CD4-positive, alpha-beta T cell (primary cell): ENCODE measurements at regions not wholly inside any gene's neighbourhood (a gene's known extent, or its start where the extent isn't known, plus 50 kb on each side); places are given as distances from the start of the nearest gene placed in this dataset.

Experiments
- ATAC-seq: fragments of 200-7000 bp; cut with Tn5 transposase; one replicate; pipeline ENCODE4 v1.10.0; 2022; ENCODE audit warnings: mild to moderate bottlenecking; ENCODE audit not compliant: poor library complexity
- CTCF ChIA-PET: fragments of 350-600 bp; sonication (Branson Sonifier 250); formaldehyde crosslinking; loops from one replicate; lab custom pipeline; 2021; ENCODE audit warnings: antibody characterized with exemption, inconsistent platforms; lab: Charles Lee
- POLR2A ChIA-PET: fragments of 350-600 bp; sonication (Branson Sonifier 250); formaldehyde crosslinking; loops from one replicate; lab custom pipeline; 2021; ENCODE audit warnings: antibody characterized with exemption, inconsistent platforms; lab: Charles Lee
- DNase-seq, 14 experiments: peaks; one replicate each; pipeline ENCODE4 v3.0.0-alpha.2; 2013 to 2020; ENCODE audit warnings: mixed read lengths in 2 of 14
- H3K27ac ChIP-seq, 2 donors: one replicate each; pipeline versions ENCODE4 v1.5.1 to v1.7.0; 2013; ENCODE audit warnings: low read length in 2 of 2, low read depth in 1 of 2, mild to moderate bottlenecking in 1 of 2
- H3K27me3 ChIP-seq, 2 experiments: 1 replicate in 1 of 2; 2 replicates in 1 of 2; pipeline versions ENCODE4 v1.6.1 to v1.7.0; 2013; ENCODE audit warnings: low read length in 2 of 2, control low read depth in 1 of 2, mild to moderate bottlenecking in 1 of 2, moderate library complexity in 1 of 2; ENCODE audit not compliant: insufficient read depth in 2 of 2, control insufficient read depth in 1 of 2
- H3K36me3 ChIP-seq: one replicate; pipeline ENCODE4 v1.6.1; 2013; ENCODE audit warnings: low read length, control low read depth; ENCODE audit not compliant: insufficient read depth
- H3K4me1 ChIP-seq: one replicate; pipeline ENCODE4 v1.6.1; 2013; ENCODE audit warnings: low read length, control low read depth; ENCODE audit not compliant: insufficient read depth
- H3K4me3 ChIP-seq: one replicate; pipeline ENCODE4 v1.5.1; 2013; ENCODE audit warnings: mild to moderate bottlenecking, low read length, moderate library complexity
- H3K9me3 ChIP-seq, 2 experiments: 1 replicate in 1 of 2; 2 replicates in 1 of 2; pipeline versions ENCODE4 v1.6.1 to v1.7.0; 2013; ENCODE audit warnings: low read length in 2 of 2, mild to moderate bottlenecking in 2 of 2, control low read depth in 1 of 2, moderate library complexity in 1 of 2; ENCODE audit not compliant: control insufficient read depth in 1 of 2, insufficient read depth in 1 of 2
- H3K27ac Mint-ChIP-seq: one replicate; pipeline ENCODE4 v1.8.0; 2020; ENCODE audit warnings: mixed read lengths
- H3K27me3 Mint-ChIP-seq: one replicate; pipeline ENCODE4 v1.8.0; 2021; ENCODE audit warnings: mixed read lengths
- H3K36me3 Mint-ChIP-seq: one replicate; pipeline ENCODE4 v1.8.0; 2021; ENCODE audit warnings: low read depth, mixed read lengths
- H3K4me1 Mint-ChIP-seq: one replicate; pipeline ENCODE4 v1.8.0; 2021; ENCODE audit warnings: low read depth, mixed read lengths
- H3K4me3 Mint-ChIP-seq: one replicate; pipeline ENCODE4 v1.8.0; 2020; ENCODE audit warnings: mild to moderate bottlenecking, mixed read lengths
- H3K9me3 Mint-ChIP-seq: one replicate; pipeline ENCODE4 v1.8.0; 2020; ENCODE audit warnings: mixed read lengths
- intact Hi-C, 2 experiments: fragments of 100-400 bp; cut with DNase I in 1 of 2; cut with micrococcal nuclease in 1 of 2; formaldehyde crosslinking; loops; one replicate each; pipeline versions ENCODE4 v1.15.1 to v1.9.0; 2023 to 2025; cut with DNase I, micrococcal nuclease
- TF ChIP-seq, protein P1 (sequence below): fragments of 200-600 bp; IDR thresholded peaks from one replicate; pipeline ENCODE4 v1.8.0; 2022; ENCODE audit warnings: antibody characterized with exemption, mild to moderate bottlenecking

DNA sequence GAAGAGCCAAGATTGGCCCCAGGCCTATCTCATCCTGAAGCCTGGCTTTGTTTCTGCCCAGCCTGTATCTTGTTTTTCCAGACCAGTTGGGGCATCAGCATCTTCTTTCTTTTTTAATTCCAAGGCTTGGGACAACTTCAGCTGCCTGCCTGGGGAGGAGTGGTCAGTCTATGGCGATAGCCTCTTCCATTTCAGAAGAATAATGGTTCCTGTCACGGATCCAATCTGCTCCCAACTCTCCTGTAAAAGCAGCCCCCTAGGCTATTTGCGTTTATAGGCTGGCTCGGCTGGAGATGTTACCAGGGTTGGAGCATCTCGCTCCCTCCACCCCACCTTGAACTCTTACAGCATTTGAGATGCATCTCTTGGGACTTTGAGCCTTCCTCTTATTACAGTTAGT lies 145.2 kb upstream of the CADM1 start:
- no peaks in the 10 kb centered on the region for H3K4me1 Mint-ChIP-seq
- H3K27ac Mint-ChIP-seq = no peak overlapping the region
- CTCF ChIA-PET = no interaction called here
- peaks cover 26% of the 10 kb centered on the region for H3K27me3 Mint-ChIP-seq
- H3K36me3 ChIP-seq = no peaks in the 10 kb centered on the region
- H3K9me3 ChIP-seq = peaks cover 0 to 15% of the 10 kb centered on the region in 2 experiments
- intact Hi-C loops = no loop called here
- ATAC-seq (no peak), DNase-seq (no peak)
- TF ChIP-seq, protein P1, sequence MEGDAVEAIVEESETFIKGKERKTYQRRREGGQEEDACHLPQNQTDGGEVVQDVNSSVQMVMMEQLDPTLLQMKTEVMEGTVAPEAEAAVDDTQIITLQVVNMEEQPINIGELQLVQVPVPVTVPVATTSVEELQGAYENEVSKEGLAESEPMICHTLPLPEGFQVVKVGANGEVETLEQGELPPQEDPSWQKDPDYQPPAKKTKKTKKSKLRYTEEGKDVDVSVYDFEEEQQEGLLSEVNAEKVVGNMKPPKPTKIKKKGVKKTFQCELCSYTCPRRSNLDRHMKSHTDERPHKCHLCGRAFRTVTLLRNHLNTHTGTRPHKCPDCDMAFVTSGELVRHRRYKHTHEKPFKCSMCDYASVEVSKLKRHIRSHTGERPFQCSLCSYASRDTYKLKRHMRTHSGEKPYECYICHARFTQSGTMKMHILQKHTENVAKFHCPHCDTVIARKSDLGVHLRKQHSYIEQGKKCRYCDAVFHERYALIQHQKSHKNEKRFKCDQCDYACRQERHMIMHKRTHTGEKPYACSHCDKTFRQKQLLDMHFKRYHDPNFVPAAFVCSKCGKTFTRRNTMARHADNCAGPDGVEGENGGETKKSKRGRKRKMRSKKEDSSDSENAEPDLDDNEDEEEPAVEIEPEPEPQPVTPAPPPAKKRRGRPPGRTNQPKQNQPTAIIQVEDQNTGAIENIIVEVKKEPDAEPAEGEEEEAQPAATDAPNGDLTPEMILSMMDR = no peak
- POLR2A ChIA-PET = no interaction called here
- no peak overlapping the region for H3K27ac ChIP-seq
- H3K27me3 ChIP-seq = peaks cover 0 to 9% of the 10 kb centered on the region in 2 experiments
- H3K4me1 ChIP-seq = no peaks in the 10 kb centered on the region
- H3K36me3 Mint-ChIP-seq = no peaks in the 10 kb centered on the region
- H3K9me3 Mint-ChIP-seq = peaks cover 2% of the 10 kb centered on the region
- H3K4me3 Mint-ChIP-seq = no peak overlapping the region
- no peak overlapping the region for H3K4me3 ChIP-seq

DNA sequence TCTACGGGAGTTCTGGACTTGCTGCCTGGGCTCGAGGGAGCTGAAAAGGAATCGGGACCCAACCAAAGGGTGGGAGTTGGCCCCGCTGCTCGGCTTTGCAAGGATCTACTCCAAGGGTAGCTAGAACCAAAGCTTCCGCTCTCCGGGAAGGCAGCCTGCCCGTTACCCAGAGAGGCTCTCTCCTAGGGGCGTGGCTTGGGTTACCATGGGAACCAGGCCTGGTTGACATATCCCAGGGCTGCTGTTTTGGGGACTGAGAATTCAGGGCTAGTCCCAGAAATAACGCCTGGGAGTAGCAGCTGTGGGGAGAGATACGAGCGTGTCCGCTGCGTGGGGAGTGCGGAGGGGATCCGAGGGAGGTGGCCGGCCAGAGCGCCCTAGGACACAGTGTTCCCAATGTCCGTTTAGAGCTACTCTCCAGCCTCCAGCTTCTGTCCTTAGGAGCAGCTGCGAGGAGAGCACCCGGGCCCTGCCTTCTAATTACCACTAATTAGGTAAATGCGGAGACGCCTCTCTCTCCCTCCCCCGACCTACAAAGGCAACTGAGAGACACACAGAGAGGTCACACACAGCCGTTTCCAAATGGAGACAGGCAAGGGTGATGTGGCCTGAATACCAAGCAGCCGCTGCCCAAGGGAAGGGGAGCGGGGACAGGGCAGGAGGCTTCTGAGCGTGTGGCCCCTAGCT lies 141.6 kb upstream of the CADM1 start:
- TF ChIP-seq, protein P1 = no peak
- Mint-ChIP-seq H3K4me3 (no peak overlapping the region), H3K27ac (no peak overlapping the region), H3K27me3 (peaks cover 8% of the 10 kb centered on the region), H3K9me3 (no peaks in the 10 kb centered on the region), H3K36me3 (no peaks in the 10 kb centered on the region), H3K4me1 (no peaks in the 10 kb centered on the region)
- ChIA-PET CTCF (no interaction called here), POLR2A (no interaction called here)
- ATAC-seq (no peak), DNase-seq (no peak)
- Histone ChIP-seq H3K27ac (no peak overlapping the region), H3K36me3 (no peaks in the 10 kb centered on the region), H3K4me1 (no peaks in the 10 kb centered on the region), H3K4me3 (no peak overlapping the region), H3K27me3 (peaks cover 0 to 7% of the 10 kb centered on the region in 2 experiments), H3K9me3 (peaks cover 0 to 10% of the 10 kb centered on the region in 2 experiments)
- intact Hi-C loops = no loop called here

DNA sequence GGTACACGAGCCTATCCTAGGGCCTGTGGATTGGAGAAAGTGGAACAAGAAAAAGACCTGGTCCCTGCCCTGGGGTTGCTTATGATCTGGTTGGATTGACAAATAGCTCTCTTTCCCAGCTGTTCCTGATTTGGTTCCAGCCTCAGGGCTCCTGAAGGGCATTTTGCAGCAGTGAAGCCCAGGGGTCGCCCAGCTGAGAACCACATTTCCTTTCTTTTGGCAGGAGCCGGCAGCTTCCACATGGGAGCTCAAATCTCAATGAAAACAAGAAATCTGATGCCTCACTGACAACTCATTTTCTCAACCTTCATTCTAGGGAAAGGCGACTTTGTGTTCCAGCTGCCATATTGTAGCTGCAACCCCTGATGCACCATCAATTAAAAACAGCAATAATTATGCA lies 140.6 kb upstream of the CADM1 start:
- no peaks in the 10 kb centered on the region for H3K36me3 Mint-ChIP-seq
- TF ChIP-seq, protein P1 = no peak
- no peaks in the 10 kb centered on the region for H3K4me1 ChIP-seq
- H3K27me3 ChIP-seq = peaks cover 0 to 7% of the 10 kb centered on the region in 2 experiments
- no peak overlapping the region for H3K27ac ChIP-seq
- ChIA-PET CTCF (no interaction called here), POLR2A (no interaction called here)
- H3K9me3 ChIP-seq = peaks cover 0 to 10% of the 10 kb centered on the region in 2 experiments
- H3K4me1 Mint-ChIP-seq = no peaks in the 10 kb centered on the region
- H3K27ac Mint-ChIP-seq = no peak overlapping the region
- H3K27me3 Mint-ChIP-seq = peaks cover 10% of the 10 kb centered on the region
- no peak for ATAC-seq
- intact Hi-C loops = no loop called here
- no peaks in the 10 kb centered on the region for H3K36me3 ChIP-seq
- DNase-seq = no peak
- H3K4me3 Mint-ChIP-seq = no peak overlapping the region
- H3K4me3 ChIP-seq = no peak overlapping the region
- no peaks in the 10 kb centered on the region for H3K9me3 Mint-ChIP-seq
